GM12878 (cell line): ENCODE measurements at regions not wholly inside any gene's neighbourhood (a gene's known extent, or its start where the extent isn't known, plus 50 kb on each side); places are given as distances from the start of the nearest gene placed in this dataset.

Source experiments
- ATAC-seq: fragments of 200-7000 bp; cut with Tn5 transposase; 3 replicates; pipeline ENCODE4 v1.9.1; 2020; ENCODE audit warnings: mild to moderate bottlenecking, moderate library complexity
- BruUV-seq: library from RNA; stranded (reverse); fragments of 400-500 nt; replicated peaks from 2 replicates; lab custom pipeline; 2021; lab: Mats Ljungman, UMichigan
- CTCF ChIA-PET: fragments of 300-600 bp; sonication (Branson Sonifier 250); formaldehyde crosslinking; extraction: SDS; loops from one replicate; lab custom pipeline; 2021; ENCODE audit warnings: inconsistent platforms; lab: Yijun Ruan, JAX
- POLR2A ChIA-PET: fragments of 350-600 bp; formaldehyde crosslinking; extraction: SDS; loops from one replicate; lab custom pipeline; 2021; ENCODE audit warnings: inconsistent platforms; lab: Charles Lee
- RAD21 ChIA-PET: fragments of 300-600 bp; sonication (Branson Sonifier 250); formaldehyde crosslinking; loops from one replicate; lab custom pipeline; 2023; ENCODE audit warnings: antibody characterized with exemption; ENCODE audit not compliant: unreplicated experiment; lab: Charles Lee
- SMC1A ChIA-PET: fragments of 300-600 bp; sonication (Branson Sonifier 250); formaldehyde crosslinking; loops from one replicate; lab custom pipeline; 2023; ENCODE audit not compliant: unreplicated experiment, uncharacterized antibody; lab: Charles Lee
- DNase-seq: peaks from one replicate; pipeline ENCODE4 v3.0.0-alpha.2; 2011; ENCODE audit warnings: low read depth, low spot score
- FAIRE-seq: peaks from 3 replicates; lab custom pipeline; 2011; peaks lifted over from hg19 to GRCh38; lab: Jason Lieb, UNC
- H2AFZ ChIP-seq: 2 replicates; pipeline ENCODE4 v1.6.0; 2011; ENCODE audit warnings: low read depth, low read length, control low read depth; ENCODE audit not compliant: control insufficient read depth
- H3K27ac ChIP-seq: 2 replicates; pipeline ENCODE4 v1.5.1; 2011; ENCODE audit warnings: control low read depth; ENCODE audit not compliant: control insufficient read depth, insufficient read depth
- H3K27me3 ChIP-seq, 2 experiments: replicated peaks in 1 of 2; 2 replicates each; pipeline versions ENCODE4 v1.6.0 to v1.6.1; 2011; ENCODE audit warnings: low read length in 1 of 2; ENCODE audit not compliant: control insufficient read depth in 2 of 2, insufficient read depth in 2 of 2
- H3K36me3 ChIP-seq, 2 experiments: 2 replicates each; pipeline ENCODE4 v1.5.1; 2011; ENCODE audit warnings: low read length in 1 of 2; ENCODE audit not compliant: control insufficient read depth in 2 of 2, insufficient read depth in 2 of 2
- H3K4me1 ChIP-seq: 2 replicates; pipeline ENCODE4 v1.6.1; 2011; ENCODE audit warnings: mild to moderate bottlenecking, low read length, moderate library complexity, mixed read lengths; ENCODE audit not compliant: control insufficient read depth, insufficient read depth
- H3K4me2 ChIP-seq: 2 replicates; pipeline ENCODE4 v1.6.0; 2011; ENCODE audit warnings: control low read depth; ENCODE audit not compliant: control insufficient read depth, insufficient read depth
- H3K4me3 ChIP-seq: fragments of 200-600 bp; sonication (generic); 2 replicates; pipeline ENCODE4 v1.5.1; 2016
- H3K79me2 ChIP-seq: 2 replicates; pipeline ENCODE4 v1.6.0; 2011; ENCODE audit warnings: low read length; ENCODE audit not compliant: control insufficient read depth, insufficient read depth
- H3K9ac ChIP-seq: 2 replicates; pipeline ENCODE4 v1.8.0; 2011; ENCODE audit warnings: low read length, control low read depth, mixed read lengths; ENCODE audit not compliant: control insufficient read depth, insufficient read depth
- H3K9me3 ChIP-seq: replicated peaks from 3 replicates; pipeline ENCODE4 v1.5.1; 2011; ENCODE audit warnings: mild to moderate bottlenecking, low read length; ENCODE audit not compliant: control insufficient read depth, insufficient read depth
- H4K20me1 ChIP-seq: 2 replicates; pipeline ENCODE4 v1.6.0; 2011; ENCODE audit not compliant: control insufficient read depth, insufficient read depth
- BCL3 ChIP-seq: IDR thresholded peaks from 2 replicates; pipeline ENCODE4 v1.6.1; 2011; ENCODE audit warnings: borderline replicate concordance, low read depth, mild to moderate bottlenecking, moderate library complexity, low read length; ENCODE audit not compliant: insufficient read depth, poor library complexity, severe bottlenecking
- ELK1 ChIP-seq: IDR thresholded peaks from 2 replicates; pipeline ENCODE4 v1.6.1; 2012; ENCODE audit warnings: low read depth, low read length, improper control_type of control experiment
- HDAC2 ChIP-seq: fragments of 200-600 bp; sonication (generic); IDR thresholded peaks from 2 replicates; pipeline ENCODE4 v1.6.1; 2017
- IRF5 ChIP-seq: fragments of 450-650 bp; IDR thresholded peaks from 2 replicates; pipeline ENCODE4 v1.6.1; 2017; ENCODE audit warnings: borderline replicate concordance
- SMARCA5 ChIP-seq: fragments of 450-650 bp; IDR thresholded peaks from 2 replicates; pipeline ENCODE4 v1.6.1; 2017; ENCODE audit warnings: mild to moderate bottlenecking
- TARDBP ChIP-seq: IDR thresholded peaks from 2 replicates; pipeline ENCODE4 v1.6.1; 2016; ENCODE audit warnings: borderline replicate concordance
- TCF12 ChIP-seq: IDR thresholded peaks from 2 replicates; pipeline ENCODE4 v1.6.1; 2011; ENCODE audit warnings: low read depth, mild to moderate bottlenecking, low read length
- WGBS: methylation state at CpG from one replicate; pipeline ENCODE4 v1.1.6; 2016; ENCODE audit warnings: low lambda C conversion rate; ENCODE audit not compliant: insufficient replicate concordance, insufficient coverage; ENCODE audit errors: missing lambda C conversion rate; 5-methylcytosine and 5-hydroxymethylcytosine counted together
- in situ Hi-C: fragments of 300-500 bp; cut with MboI; formaldehyde crosslinking; loops from 9 replicates; pipeline ENCODE4 v1.14.3; 2018; ENCODE audit warnings: mixed read lengths
- intact Hi-C: fragments of 100-400 bp; cut with micrococcal nuclease; formaldehyde crosslinking; loops from one replicate; pipeline ENCODE4 v1.14.2; 2022; ENCODE audit not compliant: unreplicated experiment
- TF ChIP-seq, protein P1 (sequence below): fragments of 450-650 bp; formaldehyde crosslinking; IDR thresholded peaks from 2 replicates; pipeline ENCODE4 v1.5.0; 2022; ENCODE audit warnings: mild to moderate bottlenecking, missing genetic modification characterization
- TF ChIP-seq, protein P2 (sequence below): fragments of 450-650 bp; IDR thresholded peaks from 2 replicates; pipeline ENCODE4 v1.6.1; 2017; ENCODE audit warnings: mild to moderate bottlenecking, moderate library complexity

- TF ChIP-seq BCL3 (no peak), ELK1 (no peak), TCF12 (no peak)
Measured at GRCh38 chr10:130326954-130327353, 190.8 kb downstream of the GLRX3 start (continued).

DNA sequence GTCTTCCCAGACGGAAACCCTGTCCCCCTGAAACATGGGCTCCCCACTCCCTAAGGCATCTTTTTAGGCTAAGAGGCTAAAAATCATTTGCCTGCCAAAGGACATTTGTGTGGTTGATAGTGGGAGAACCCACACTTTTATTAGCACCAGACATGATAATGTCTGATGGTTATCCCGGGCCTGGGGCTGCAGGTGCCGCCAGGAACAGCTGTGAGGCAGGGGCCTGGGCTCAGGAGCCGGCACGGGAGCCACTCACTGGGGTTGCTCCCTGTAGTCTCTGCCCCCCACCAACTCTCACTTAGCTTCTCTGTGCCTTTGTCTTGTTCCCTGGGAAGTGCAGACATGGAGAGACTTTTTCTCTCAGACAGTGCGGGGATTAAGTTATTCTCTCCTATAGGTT, 193.6 kb downstream of the GLRX3 start:
- Histone ChIP-seq H3K27me3 (no peaks in the 10 kb centered on the region), H3K36me3 (no peaks in the 10 kb centered on the region), H4K20me1 (no peaks in the 10 kb centered on the region), H3K4me2 (no peak overlapping the region), H3K79me2 (no peaks in the 10 kb centered on the region), H3K9ac (no peak overlapping the region), H3K9me3 (no peaks in the 10 kb centered on the region; the same call in 2 of the 3 replicates), H3K27ac (no peak overlapping the region), H3K4me3 (no peak overlapping the region), H2AFZ (no peak overlapping the region), H3K4me1 (no peaks in the 10 kb centered on the region)
- POLR2A ChIA-PET = no interaction called here
- RAD21 ChIA-PET = no interaction called here
- FAIRE-seq (no peak), DNase-seq (no peak), ATAC-seq (no peak)
- 40% methylated on average over 6 of the region's 6 CpGs for WGBS
- CTCF ChIA-PET = no interaction called here
- no TSS peak for BruUV-seq
- intact Hi-C loops (no loop called here), in situ Hi-C loops (no loop called here)
- SMC1A ChIA-PET = no interaction called here
- no peak for TF ChIP-seq IRF5
- TF ChIP-seq SMARCA5 = no peak
- TF ChIP-seq, protein P1, sequence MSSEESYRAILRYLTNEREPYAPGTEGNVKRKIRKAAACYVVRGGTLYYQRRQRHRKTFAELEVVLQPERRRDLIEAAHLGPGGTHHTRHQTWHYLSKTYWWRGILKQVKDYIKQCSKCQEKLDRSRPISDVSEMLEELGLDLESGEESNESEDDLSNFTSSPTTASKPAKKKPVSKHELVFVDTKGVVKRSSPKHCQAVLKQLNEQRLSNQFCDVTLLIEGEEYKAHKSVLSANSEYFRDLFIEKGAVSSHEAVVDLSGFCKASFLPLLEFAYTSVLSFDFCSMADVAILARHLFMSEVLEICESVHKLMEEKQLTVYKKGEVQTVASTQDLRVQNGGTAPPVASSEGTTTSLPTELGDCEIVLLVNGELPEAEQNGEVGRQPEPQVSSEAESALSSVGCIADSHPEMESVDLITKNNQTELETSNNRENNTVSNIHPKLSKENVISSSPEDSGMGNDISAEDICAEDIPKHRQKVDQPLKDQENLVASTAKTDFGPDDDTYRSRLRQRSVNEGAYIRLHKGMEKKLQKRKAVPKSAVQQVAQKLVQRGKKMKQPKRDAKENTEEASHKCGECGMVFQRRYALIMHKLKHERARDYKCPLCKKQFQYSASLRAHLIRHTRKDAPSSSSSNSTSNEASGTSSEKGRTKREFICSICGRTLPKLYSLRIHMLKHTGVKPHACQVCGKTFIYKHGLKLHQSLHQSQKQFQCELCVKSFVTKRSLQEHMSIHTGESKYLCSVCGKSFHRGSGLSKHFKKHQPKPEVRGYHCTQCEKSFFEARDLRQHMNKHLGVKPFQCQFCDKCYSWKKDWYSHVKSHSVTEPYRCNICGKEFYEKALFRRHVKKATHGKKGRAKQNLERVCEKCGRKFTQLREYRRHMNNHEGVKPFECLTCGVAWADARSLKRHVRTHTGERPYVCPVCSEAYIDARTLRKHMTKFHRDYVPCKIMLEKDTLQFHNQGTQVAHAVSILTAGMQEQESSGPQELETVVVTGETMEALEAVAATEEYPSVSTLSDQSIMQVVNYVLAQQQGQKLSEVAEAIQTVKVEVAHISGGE = no peak
- TF ChIP-seq HDAC2 = no peak
- TF ChIP-seq, protein P2, sequence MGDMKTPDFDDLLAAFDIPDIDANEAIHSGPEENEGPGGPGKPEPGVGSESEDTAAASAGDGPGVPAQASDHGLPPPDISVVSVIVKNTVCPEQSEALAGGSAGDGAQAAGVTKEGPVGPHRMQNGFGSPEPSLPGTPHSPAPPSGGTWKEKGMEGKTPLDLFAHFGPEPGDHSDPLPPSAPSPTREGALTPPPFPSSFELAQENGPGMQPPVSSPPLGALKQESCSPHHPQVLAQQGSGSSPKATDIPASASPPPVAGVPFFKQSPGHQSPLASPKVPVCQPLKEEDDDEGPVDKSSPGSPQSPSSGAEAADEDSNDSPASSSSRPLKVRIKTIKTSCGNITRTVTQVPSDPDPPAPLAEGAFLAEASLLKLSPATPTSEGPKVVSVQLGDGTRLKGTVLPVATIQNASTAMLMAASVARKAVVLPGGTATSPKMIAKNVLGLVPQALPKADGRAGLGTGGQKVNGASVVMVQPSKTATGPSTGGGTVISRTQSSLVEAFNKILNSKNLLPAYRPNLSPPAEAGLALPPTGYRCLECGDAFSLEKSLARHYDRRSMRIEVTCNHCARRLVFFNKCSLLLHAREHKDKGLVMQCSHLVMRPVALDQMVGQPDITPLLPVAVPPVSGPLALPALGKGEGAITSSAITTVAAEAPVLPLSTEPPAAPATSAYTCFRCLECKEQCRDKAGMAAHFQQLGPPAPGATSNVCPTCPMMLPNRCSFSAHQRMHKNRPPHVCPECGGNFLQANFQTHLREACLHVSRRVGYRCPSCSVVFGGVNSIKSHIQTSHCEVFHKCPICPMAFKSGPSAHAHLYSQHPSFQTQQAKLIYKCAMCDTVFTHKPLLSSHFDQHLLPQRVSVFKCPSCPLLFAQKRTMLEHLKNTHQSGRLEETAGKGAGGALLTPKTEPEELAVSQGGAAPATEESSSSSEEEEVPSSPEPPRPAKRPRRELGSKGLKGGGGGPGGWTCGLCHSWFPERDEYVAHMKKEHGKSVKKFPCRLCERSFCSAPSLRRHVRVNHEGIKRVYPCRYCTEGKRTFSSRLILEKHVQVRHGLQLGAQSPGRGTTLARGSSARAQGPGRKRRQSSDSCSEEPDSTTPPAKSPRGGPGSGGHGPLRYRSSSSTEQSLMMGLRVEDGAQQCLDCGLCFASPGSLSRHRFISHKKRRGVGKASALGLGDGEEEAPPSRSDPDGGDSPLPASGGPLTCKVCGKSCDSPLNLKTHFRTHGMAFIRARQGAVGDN = no peak
- no peak for TF ChIP-seq TARDBP
